Brain microvascular endothelial cell (primary cell): ENCODE measurements at regions not wholly inside any gene's neighbourhood (a gene's known extent, or its start where the extent isn't known, plus 50 kb on each side); places are given as distances from the start of the nearest gene placed in this dataset.
"Not testable (repeated sequence)": the region's sequence is repeated elsewhere in the genome, so short reads cannot be mapped to it uniquely, and the experiment has no call there.

Source experiments
- DNase-seq: peaks from one replicate; pipeline ENCODE4 v3.0.0-alpha.2; 2020
- H3K27ac ChIP-seq: fragments of 250-450 bp; sonication (Bioruptor Pico); 2 replicates; pipeline ENCODE4 v1.5.1; 2020; ENCODE audit warnings: mild to moderate bottlenecking, moderate library complexity
- H3K27me3 ChIP-seq: fragments of 250-450 bp; sonication (Bioruptor Pico); replicated peaks from 2 replicates; pipeline ENCODE4 v1.5.1; 2020; ENCODE audit warnings: mild to moderate bottlenecking
- H3K36me3 ChIP-seq: fragments of 250-450 bp; sonication (Bioruptor Pico); replicated peaks from 2 replicates; pipeline ENCODE4 v1.5.1; 2020; ENCODE audit warnings: mild to moderate bottlenecking
- H3K4me3 ChIP-seq: 2 replicates; pipeline ENCODE4 v1.5.1; 2011; ENCODE audit warnings: low read depth, mild to moderate bottlenecking, control low read depth, low read length, moderate library complexity
- in situ Hi-C: cut with HindIII; loops from 2 replicates; pipeline ENCODE4 v1.10.0; 2017; ENCODE audit warnings: low sequenced_read_pairs, low pct_ligation_motif_present
- TF ChIP-seq, protein P1 (sequence below): IDR thresholded peaks from 2 replicates; pipeline ENCODE4 v1.5.1; 2011; ENCODE audit warnings: low read depth, mild to moderate bottlenecking, moderate library complexity, low read length, control low read depth, inconsistent platforms; ENCODE audit errors: missing control alignments

DNA sequence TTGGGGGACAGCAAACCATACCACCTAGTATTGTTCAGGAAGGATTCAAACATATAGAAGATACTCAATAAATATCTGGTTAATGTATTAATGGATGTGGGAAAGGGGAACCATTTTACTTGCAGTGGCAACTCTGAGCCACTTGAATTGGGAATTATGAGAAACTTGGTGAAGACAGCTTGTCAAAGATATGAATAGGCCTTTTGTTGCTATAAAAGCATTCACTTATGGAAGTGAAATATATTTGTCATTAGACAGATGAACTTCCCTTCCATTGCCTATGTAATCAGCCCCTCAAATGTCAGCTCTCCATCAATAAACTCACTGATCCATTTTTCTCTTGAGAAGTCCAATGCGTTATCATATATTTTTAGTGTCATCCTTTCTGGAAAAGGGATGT, 56.1 kb downstream of the GPR85 start:
- in situ Hi-C loops = no loop called here
- no peak overlapping the region for H3K4me3 ChIP-seq
- no peak overlapping the region for H3K27ac ChIP-seq

DNA sequence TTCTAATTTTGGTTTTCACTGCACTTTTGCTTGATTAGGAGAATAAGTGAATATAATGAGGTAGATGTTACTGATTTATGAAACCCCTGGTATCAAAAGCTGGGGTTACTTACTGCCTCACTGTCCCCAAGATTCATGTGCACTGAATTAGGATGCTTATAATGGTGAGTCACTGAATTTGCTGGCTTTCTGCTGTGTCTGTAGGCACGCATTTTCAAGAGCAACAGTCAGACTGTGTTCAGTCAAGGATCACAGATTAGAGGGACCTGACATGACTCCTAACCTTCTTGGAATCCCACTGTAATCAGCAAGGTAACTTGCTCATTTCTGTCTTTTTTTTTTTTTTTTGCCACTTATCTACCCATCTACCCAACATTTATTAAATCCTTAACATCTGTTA, 59.7 kb downstream of the GPR85 start:
- no peak overlapping the region for H3K4me3 ChIP-seq
- H3K27me3 ChIP-seq = no peaks in the 10 kb centered on the region
- TF ChIP-seq, protein P1, sequence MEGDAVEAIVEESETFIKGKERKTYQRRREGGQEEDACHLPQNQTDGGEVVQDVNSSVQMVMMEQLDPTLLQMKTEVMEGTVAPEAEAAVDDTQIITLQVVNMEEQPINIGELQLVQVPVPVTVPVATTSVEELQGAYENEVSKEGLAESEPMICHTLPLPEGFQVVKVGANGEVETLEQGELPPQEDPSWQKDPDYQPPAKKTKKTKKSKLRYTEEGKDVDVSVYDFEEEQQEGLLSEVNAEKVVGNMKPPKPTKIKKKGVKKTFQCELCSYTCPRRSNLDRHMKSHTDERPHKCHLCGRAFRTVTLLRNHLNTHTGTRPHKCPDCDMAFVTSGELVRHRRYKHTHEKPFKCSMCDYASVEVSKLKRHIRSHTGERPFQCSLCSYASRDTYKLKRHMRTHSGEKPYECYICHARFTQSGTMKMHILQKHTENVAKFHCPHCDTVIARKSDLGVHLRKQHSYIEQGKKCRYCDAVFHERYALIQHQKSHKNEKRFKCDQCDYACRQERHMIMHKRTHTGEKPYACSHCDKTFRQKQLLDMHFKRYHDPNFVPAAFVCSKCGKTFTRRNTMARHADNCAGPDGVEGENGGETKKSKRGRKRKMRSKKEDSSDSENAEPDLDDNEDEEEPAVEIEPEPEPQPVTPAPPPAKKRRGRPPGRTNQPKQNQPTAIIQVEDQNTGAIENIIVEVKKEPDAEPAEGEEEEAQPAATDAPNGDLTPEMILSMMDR = no peak
- no peaks in the 10 kb centered on the region for H3K36me3 ChIP-seq
- in situ Hi-C loops = no loop called here
- peak; percentile 33 for DNase-seq
- no peak overlapping the region for H3K27ac ChIP-seq

More for the DNA sequence above, 56.1 kb downstream of the GPR85 start:
- Histone ChIP-seq H3K36me3 (no peaks in the 10 kb centered on the region), H3K27me3 (no peaks in the 10 kb centered on the region)
- DNase-seq = no peak
- TF ChIP-seq, protein P1 = no peak

DNA sequence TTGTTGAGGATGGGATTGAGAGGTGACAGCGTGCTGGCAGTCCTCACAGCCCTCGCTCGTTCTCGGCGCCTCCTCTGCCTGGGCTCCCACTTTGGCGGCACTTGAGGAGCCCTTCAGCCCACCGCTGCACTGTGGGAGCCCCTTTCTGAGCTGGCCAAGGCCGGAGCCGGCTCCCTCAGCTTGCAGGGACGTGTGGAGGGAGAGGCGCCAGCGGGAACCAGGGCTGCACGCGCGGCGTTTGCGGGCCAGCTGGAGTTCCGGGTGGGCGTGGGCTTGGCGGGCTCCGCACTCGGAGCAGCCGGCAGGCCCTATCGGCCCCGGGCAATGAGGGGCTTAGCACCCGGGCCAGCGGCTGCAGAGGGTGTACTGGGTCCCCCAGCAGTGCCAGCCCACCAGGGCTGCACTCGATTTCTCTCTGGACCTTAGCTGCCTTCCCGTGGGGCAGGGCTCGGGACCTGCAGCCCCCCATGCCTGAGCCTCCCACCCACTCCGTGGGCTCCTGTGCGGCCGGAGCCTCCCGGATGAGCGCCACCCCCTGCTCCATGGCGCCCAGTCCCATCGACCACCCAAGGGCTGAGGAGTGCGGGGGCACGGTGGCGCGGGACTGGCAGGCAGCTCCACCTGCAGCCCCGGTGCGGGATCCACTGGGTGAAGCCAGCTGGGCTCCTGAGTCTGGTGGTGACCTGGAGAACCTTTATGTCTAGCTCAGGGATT, 69.3 kb downstream of the GPR85 start:
- H3K27ac ChIP-seq, H3K36me3 ChIP-seq, in situ Hi-C loops, H3K27me3 ChIP-seq, H3K4me3 ChIP-seq, DNase-seq: not testable (repeated sequence)

DNA sequence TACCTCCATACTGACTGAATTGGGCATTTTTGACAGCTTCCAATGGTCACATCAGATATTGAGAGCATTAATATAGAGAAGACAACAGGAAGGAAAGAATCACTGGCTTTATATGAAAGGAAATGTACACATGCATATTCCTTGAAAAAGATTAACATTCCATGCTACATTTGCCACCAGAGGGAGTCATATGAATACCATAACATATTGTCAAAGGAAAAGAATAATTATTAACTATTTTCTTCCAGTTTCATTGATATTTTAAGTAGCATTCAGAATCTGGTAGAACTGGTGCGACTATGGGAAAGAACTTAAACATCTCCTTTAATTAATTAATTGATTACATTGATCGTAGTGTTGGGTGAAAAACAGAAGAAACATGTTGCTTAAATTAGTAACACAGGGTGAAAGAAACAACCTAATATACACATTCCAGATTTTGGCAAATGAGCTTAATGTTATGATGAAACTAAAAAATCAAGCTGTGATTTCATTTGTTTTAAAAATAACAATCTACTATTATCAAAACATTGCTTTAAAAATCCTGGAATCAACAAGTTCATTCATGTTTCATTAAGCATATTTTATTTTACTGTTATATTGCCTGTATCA, 71.5 kb downstream of the GPR85 start:
- H3K27ac ChIP-seq = no peak overlapping the region
- H3K27me3 ChIP-seq = no peaks in the 10 kb centered on the region
- in situ Hi-C loops = no loop called here
- TF ChIP-seq, protein P1 = peak; percentile 30
- H3K4me3 ChIP-seq = no peak overlapping the region
- DNase-seq = peak; percentile 29
- H3K36me3 ChIP-seq = no peaks in the 10 kb centered on the region

DNA sequence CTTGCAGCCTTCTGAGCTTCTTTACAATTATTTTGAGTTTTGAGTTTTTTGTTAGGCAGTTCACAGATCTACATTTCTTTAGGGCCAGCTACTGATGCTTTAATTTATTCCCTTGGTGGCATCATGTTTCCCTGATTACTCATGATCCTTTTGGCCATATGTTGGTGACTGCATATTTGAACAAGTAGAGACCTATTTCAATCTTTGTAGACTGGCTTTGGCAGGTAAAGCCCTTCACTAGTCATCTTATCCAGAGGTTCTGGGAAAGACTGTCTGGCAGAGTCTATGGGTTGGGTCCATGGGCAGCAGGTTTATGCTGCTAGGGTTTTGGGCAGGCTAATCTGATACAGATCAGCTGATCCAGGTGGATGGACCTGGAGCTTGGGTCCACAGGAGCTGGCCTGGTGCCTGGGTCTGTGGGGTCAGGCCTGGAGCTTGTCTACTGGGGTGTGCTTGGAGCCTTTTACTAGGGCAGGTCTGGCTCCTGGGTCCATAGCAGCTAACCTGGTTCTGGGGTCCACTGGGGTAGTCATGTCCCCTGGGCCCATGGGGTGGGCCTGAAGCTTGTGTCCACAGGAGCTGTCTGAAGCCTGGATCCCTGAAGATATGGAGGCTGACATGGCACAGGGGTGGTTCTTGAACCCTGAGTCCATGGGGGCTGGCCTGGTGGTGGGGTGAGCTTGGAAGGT, 72.7 kb downstream of the GPR85 start:
- no peak for DNase-seq
- TF ChIP-seq, protein P1 = no peak
- H3K27ac ChIP-seq = no peak overlapping the region
- no peaks in the 10 kb centered on the region for H3K36me3 ChIP-seq
- no peaks in the 10 kb centered on the region for H3K27me3 ChIP-seq
- in situ Hi-C loops = no loop called here
- H3K4me3 ChIP-seq = no peak overlapping the region

DNA sequence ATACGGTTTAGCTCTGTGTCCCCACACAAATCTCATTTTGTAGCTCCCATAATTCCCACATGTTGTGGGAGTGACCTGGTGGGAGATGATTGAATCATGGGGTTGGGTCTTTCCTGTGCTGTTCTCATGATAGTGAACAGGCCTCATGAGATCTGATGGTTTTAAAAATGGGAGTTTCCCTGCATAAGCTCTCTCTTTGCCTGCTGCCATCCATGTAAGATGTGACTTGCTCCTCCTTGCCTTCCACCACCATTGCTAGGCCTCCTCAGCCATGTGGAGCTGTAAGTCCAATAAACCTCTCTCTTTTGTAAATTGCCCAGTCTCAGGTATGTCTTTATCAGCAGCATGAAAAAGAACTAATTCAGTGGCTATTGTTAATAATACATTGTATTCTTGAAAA, 73.8 kb downstream of the GPR85 start:
- DNase-seq, H3K36me3 ChIP-seq, H3K27ac ChIP-seq, H3K4me3 ChIP-seq, H3K27me3 ChIP-seq, in situ Hi-C loops: not testable (repeated sequence)
